GM12874 (cell line): ENCODE measurements at regions not wholly inside any gene's neighbourhood (a gene's known extent, or its start where the extent isn't known, plus 50 kb on each side); places are given as distances from the start of the nearest gene placed in this dataset.

Experiments
- CTCF ChIP-seq: IDR thresholded peaks from 2 replicates; pipeline ENCODE4 v1.5.1; 2011; ENCODE audit warnings: low read depth, mild to moderate bottlenecking, control low read depth, low read length, moderate library complexity; ENCODE audit not compliant: insufficient read depth

GRCh38 chr2:226655871-226656270, 143.7 kb downstream of the IRS1 start:
- TF ChIP-seq CTCF: no peak

DNA sequence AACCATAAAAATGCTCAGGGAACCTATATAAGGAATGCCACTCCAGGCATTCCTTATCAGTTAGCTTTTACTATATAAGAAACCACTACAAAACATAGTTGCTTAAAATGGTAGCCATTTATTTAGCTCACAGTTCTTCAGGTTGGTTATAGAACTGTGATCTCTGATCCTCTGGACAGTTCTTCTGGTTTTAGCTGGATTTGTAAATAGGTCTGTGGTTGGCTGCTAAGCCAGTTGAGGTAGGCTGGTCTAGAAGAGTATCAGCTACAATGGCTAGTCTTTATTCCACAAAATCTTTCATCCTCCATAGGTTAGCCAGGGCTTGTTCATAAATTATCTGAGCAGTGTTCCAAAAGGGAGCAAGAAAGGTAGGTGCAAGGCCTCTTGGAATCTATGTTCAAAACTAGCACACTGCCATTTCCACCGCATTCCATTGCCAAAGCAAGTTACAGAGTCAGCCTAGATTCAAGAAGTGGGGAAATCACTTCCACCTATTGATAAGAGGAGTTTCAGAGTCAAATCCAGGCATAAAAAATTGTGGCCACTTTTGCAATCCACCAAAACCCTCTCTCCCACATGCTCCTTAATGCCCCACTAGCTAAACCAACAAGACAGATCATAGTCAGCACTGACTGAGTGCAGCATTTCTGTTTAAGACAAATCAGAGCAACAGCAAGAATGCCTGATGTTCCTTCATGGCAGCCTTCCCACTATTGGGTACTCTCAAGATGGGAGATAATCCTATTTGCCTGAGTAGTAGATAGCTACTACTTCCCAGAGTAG, 146.4 kb downstream of the IRS1 start:
- TF ChIP-seq CTCF: no peak

DNA sequence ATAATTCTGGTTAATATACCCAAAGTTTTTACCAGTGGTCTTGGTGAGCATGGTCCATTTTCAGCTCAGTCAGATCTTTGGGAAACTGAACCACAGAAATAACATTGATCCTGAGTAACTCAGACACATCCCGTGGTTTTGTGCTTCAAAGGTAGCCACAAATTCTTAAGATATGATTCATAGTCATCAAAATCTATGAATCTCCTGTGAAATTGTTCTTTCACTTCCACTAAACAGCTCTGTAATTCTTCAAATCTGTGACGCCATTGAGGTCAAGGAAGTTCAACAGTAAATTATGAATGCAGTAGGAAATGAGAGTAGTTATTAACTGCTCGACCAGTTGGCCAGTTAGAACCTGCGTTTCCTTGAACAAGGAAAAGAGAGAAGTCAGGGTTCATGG, 147.3 kb downstream of the IRS1 start:
- TF ChIP-seq CTCF: no peak

GRCh38 chr2:226649871-226650660, 149.6 kb downstream of the IRS1 start:
- no peak for TF ChIP-seq CTCF

GRCh38 chr2:226649201-226649600, 150.4 kb downstream of the IRS1 start:
- TF ChIP-seq CTCF: no peak

DNA sequence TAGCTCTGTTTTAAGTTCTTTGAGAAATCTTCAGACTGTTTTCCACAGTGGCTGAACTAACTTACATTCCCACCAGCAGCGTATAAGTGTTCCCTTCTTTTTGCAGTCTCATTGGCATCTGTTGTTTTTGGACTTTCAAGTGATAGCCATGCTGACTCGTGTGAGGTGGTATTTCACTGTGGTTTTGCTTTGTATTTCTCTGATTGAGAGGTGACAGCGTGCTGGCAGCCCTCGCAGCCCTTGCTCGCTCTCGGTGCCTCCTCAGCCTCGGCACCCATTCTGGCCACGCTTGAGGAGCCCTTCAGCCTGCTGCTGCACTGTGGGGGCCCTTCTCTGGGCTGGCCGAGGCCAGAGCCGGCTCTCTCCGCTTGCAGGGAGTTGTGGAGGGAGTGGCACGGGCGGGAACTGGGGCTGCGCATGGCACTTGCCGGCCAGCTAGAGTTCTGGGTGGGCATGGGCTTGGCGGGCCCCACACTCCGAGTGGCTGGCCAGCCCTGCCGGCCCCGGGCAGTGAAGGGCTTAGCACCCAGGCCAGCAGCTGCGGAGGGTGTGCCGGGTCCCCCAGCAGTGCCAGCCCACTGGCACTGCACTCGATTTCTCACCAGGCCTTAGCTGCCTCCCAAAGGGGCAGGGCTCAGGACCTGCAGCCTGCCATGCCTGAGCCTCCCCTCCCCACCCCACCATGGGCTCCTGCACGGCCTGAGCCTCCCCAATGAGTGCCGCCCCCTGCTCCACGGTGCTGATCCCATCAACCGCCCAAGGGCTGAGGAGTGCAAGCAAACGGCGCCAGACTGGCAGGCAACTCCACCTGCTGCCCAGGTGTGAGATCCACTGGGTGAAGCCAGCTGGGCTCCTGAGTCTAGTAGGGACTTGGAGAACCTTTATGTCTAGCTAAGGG, 151.8 kb downstream of the IRS1 start:
- no peak for TF ChIP-seq CTCF

DNA sequence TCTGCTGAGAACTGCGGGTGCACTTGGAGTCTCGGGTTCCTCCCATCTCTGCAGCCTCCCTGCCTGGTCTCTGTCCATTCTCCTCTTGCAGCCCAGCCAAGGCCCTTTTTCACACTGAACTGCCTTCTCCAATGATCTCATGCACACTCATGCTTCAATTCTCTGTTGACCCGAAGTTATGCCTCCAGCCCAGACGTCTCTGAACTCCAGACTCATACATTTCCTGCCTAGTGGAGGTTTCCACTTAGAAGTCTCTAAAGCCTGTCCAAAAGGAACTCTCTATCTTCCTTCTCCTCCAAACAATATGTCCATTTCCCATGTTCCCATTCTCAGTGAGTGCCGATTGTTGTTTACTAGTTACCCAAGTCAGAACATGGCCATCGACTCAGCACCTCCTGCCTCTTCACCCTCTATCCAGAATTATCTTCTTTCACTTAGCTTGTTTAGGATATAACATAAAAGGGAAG, 155.2 kb downstream of the IRS1 start:
- TF ChIP-seq CTCF: no peak
